Keratinocyte (primary cell): ENCODE measurements at regions not wholly inside any gene's neighbourhood (a gene's known extent, or its start where the extent isn't known, plus 50 kb on each side); places are given as distances from the start of the nearest gene placed in this dataset.

Experiments
- EZH2 ChIP-seq: IDR thresholded peaks from one replicate; pipeline ENCODE4 v1.6.1; 2012; ENCODE audit warnings: inconsistent platforms, mild to moderate bottlenecking, low read length, moderate library complexity
- TF ChIP-seq, protein P1 (sequence below), 3 experiments: IDR thresholded peaks in 1 of 3; conservative IDR thresholded peaks in 1 of 3; optimal IDR thresholded peaks in 1 of 3; 2 replicates in 2 of 3; 3 replicates in 1 of 3; pipeline versions ENCODE3 to v1.5.1; 2011; ENCODE audit warnings: low read length in 3 of 3, mild to moderate bottlenecking in 3 of 3, moderate library complexity in 2 of 3, control low read depth in 1 of 3, inconsistent platforms in 1 of 3; ENCODE audit not compliant: insufficient read depth in 2 of 3; ENCODE audit errors: extremely low read depth in 1 of 3

- TF ChIP-seq, protein P1, sequence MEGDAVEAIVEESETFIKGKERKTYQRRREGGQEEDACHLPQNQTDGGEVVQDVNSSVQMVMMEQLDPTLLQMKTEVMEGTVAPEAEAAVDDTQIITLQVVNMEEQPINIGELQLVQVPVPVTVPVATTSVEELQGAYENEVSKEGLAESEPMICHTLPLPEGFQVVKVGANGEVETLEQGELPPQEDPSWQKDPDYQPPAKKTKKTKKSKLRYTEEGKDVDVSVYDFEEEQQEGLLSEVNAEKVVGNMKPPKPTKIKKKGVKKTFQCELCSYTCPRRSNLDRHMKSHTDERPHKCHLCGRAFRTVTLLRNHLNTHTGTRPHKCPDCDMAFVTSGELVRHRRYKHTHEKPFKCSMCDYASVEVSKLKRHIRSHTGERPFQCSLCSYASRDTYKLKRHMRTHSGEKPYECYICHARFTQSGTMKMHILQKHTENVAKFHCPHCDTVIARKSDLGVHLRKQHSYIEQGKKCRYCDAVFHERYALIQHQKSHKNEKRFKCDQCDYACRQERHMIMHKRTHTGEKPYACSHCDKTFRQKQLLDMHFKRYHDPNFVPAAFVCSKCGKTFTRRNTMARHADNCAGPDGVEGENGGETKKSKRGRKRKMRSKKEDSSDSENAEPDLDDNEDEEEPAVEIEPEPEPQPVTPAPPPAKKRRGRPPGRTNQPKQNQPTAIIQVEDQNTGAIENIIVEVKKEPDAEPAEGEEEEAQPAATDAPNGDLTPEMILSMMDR (optimal IDR thresholded peaks at IDR 0.05 in 1 of 3, IDR thresholded peaks at IDR 0.05 in 1 of 3, conservative IDR thresholded peaks at IDR 0.05 in 1 of 3; ENCODE audit: extremely low read depth in 1 of 3, insufficient read depth in 2 of 3, low read length in 3 of 3) = no peak
- no peak for TF ChIP-seq EZH2
These were observed 265.4 kb upstream of the DLGAP1 start for GRCh38 chr18:4720518-4720917.
